ENCODE measurements at regions not wholly inside any gene's neighbourhood (a gene's known extent, or its start where the extent isn't known, plus 50 kb on each side); places are given as distances from the start of the nearest gene placed in this dataset.

- no peak for TF ChIP-seq RARB (CRISPR knock-in tag; IDR thresholded peaks at IDR 0.05)
- TF ChIP-seq PATZ1 (CRISPR knock-in tag; IDR thresholded peaks at IDR 0.05; ENCODE audit: borderline replicate concordance), result no peak
- TF ChIP-seq OSR1 (CRISPR knock-in tag; IDR thresholded peaks at IDR 0.05), result no peak
- no peak for TF ChIP-seq CSDC2 (CRISPR knock-in tag; IDR thresholded peaks at IDR 0.05)
- no peak for TF ChIP-seq ZC3H10 (CRISPR knock-in tag; IDR thresholded peaks at IDR 0.05)
- no peak for TF ChIP-seq ISL1 (CRISPR knock-in tag; IDR thresholded peaks at IDR 0.05)
Observed at GRCh38 chr12:115423546-115423987, 739.6 kb upstream of the TBX3 start.
